ENCODE measurements at regions not wholly inside any gene's neighbourhood (a gene's known extent, or its start where the extent isn't known, plus 50 kb on each side); places are given as distances from the start of the nearest gene placed in this dataset.

GRCh38 chr5:174837919-174838902 lies 113.8 kb downstream of the MSX2 start:
- BruUV-seq (replicated peaks): no TSS peak
- H3K9me3 ChIP-seq (ENCODE audit: low read length): no peaks in the 10 kb centered on the region
- DNase-seq (ENCODE audit: low spot score): no peak
- ChIA-PET CTCF (ENCODE audit: unreplicated experiment) (no interaction called here), POLR2A (no interaction called here)
- no peaks in the 10 kb centered on the region for H3K36me3 ChIP-seq (ENCODE audit: insufficient read depth, low read length)
- TF ChIP-seq EZH2phosphoT487 (IDR thresholded peaks at IDR 0.05; ENCODE audit: borderline replicate concordance, low read depth, low read length): no peak
- peak; percentile 44; the same call in 1 of the 2 replicates for TF ChIP-seq CTCF (conservative IDR thresholded peaks at IDR 0.05; ENCODE audit: low read length)
- no peak overlapping the region for H3K27ac ChIP-seq (ENCODE audit: low read depth, low read length, poor library complexity, severe bottlenecking)
- intact Hi-C loops (cut with micrococcal nuclease; ENCODE audit: unreplicated experiment): no loop called here
- H2AFZ ChIP-seq (ENCODE audit: low read length): no peak overlapping the region
- H3K4me2 ChIP-seq (ENCODE audit: low read length): no peak overlapping the region
- H4K20me1 ChIP-seq (ENCODE audit: insufficient read depth, low read length): no peaks in the 10 kb centered on the region
- H3K9me2 ChIP-seq (ENCODE audit: insufficient read depth, low read length): no peaks in the 10 kb centered on the region
- H3K79me2 ChIP-seq (ENCODE audit: insufficient read depth, low read depth, low read length): no peaks in the 10 kb centered on the region
- no peak overlapping the region for H3K4me3 ChIP-seq (ENCODE audit: low read depth, low read length, poor library complexity, severe bottlenecking)
- H3K4me1 ChIP-seq (ENCODE audit: insufficient read depth, low read length, poor library complexity, severe bottlenecking): no peaks in the 10 kb centered on the region

DNA sequence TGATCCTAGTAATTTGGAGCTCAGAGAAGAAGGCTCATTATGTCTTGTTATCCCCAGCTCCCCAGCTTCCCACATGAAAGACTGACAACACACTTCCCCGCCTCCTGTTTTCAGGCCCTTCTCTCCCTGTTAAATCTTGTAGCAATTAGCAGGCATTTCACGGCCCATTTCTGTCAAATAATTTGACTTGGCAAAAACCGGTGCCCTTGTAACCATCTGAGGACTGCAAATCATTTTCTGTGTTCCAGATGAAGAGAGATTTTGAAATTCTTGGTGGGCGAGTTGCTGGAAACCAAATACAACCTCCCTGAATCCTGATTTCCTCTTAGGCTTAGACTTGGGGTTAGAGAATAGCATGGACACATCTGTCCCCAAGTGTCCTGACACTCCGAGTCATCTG lies 109.7 kb downstream of the MSX2 start:
- no peak overlapping the region for H3K27ac ChIP-seq (ENCODE audit: low read depth, low read length, poor library complexity, severe bottlenecking)
- no peaks in the 10 kb centered on the region for H4K20me1 ChIP-seq (ENCODE audit: insufficient read depth, low read length)
- H3K9me3 ChIP-seq (ENCODE audit: low read length): no peaks in the 10 kb centered on the region
- DNase-seq (ENCODE audit: low spot score): no peak
- no peaks in the 10 kb centered on the region for H3K79me2 ChIP-seq (ENCODE audit: insufficient read depth, low read depth, low read length)
- intact Hi-C loops (cut with micrococcal nuclease; ENCODE audit: unreplicated experiment): no loop called here
- no peaks in the 10 kb centered on the region for H3K9me2 ChIP-seq (ENCODE audit: insufficient read depth, low read length)
- no peak overlapping the region for H3K4me3 ChIP-seq (ENCODE audit: low read depth, low read length, poor library complexity, severe bottlenecking)
- ChIA-PET POLR2A (interaction anchor here (0.7 kb wide), 1 partner anchor 75 kb away, joined by 3 read pairs; no protein-coding TSS in a partner anchor), CTCF (ENCODE audit: unreplicated experiment) (no interaction called here)
- TF ChIP-seq CTCF (conservative IDR thresholded peaks at IDR 0.05; ENCODE audit: low read length) (no peak), EZH2phosphoT487 (IDR thresholded peaks at IDR 0.05; ENCODE audit: borderline replicate concordance, low read depth, low read length) (no peak)
- no peaks in the 10 kb centered on the region for H3K36me3 ChIP-seq (ENCODE audit: insufficient read depth, low read length)
- H3K4me2 ChIP-seq (ENCODE audit: low read length): no peak overlapping the region
- no TSS peak for BruUV-seq (replicated peaks)
- H3K4me1 ChIP-seq (ENCODE audit: insufficient read depth, low read length, poor library complexity, severe bottlenecking): no peaks in the 10 kb centered on the region
- no peak overlapping the region for H2AFZ ChIP-seq (ENCODE audit: low read length)

- no peak for DNase-seq (ENCODE audit: low spot score)
- no peak overlapping the region for H3K27ac ChIP-seq (ENCODE audit: low read depth, low read length, poor library complexity, severe bottlenecking)
Observed at GRCh38 chr5:174832811-174833210, 108.4 kb downstream of the MSX2 start.

More at GRCh38 chr5:174832811-174833210, 108.4 kb downstream of the MSX2 start:
- intact Hi-C loops (cut with micrococcal nuclease; ENCODE audit: unreplicated experiment): no loop called here
- no peaks in the 10 kb centered on the region for H3K4me1 ChIP-seq (ENCODE audit: insufficient read depth, low read length, poor library complexity, severe bottlenecking)
- no peak overlapping the region for H3K4me2 ChIP-seq (ENCODE audit: low read length)
- H3K79me2 ChIP-seq (ENCODE audit: insufficient read depth, low read depth, low read length): no peaks in the 10 kb centered on the region
- TF ChIP-seq CTCF (conservative IDR thresholded peaks at IDR 0.05; ENCODE audit: low read length) (no peak), EZH2phosphoT487 (IDR thresholded peaks at IDR 0.05; ENCODE audit: borderline replicate concordance, low read depth, low read length) (no peak)
- no peaks in the 10 kb centered on the region for H3K9me2 ChIP-seq (ENCODE audit: insufficient read depth, low read length)
- BruUV-seq (replicated peaks): no TSS peak
- no peaks in the 10 kb centered on the region for H3K36me3 ChIP-seq (ENCODE audit: insufficient read depth, low read length)
- POLR2A ChIA-PET: no interaction called here
- H3K9me3 ChIP-seq (ENCODE audit: low read length): no peaks in the 10 kb centered on the region
- CTCF ChIA-PET (ENCODE audit: unreplicated experiment): no interaction called here
- H2AFZ ChIP-seq (ENCODE audit: low read length): no peak overlapping the region
- no peaks in the 10 kb centered on the region for H4K20me1 ChIP-seq (ENCODE audit: insufficient read depth, low read length)
- H3K4me3 ChIP-seq (ENCODE audit: low read depth, low read length, poor library complexity, severe bottlenecking): no peak overlapping the region
